Epithelial cell of prostate (primary cell): ENCODE measurements at regions not wholly inside any gene's neighbourhood (a gene's known extent, or its start where the extent isn't known, plus 50 kb on each side); places are given as distances from the start of the nearest gene placed in this dataset.
"Not testable (repeated sequence)": the region's sequence is repeated elsewhere in the genome, so short reads cannot be mapped to it uniquely, and the experiment has no call there.

Experiments used
- DNase-seq: peaks from one replicate; pipeline ENCODE4 v3.0.0-alpha.2; 2011; ENCODE audit warnings: low read depth, low spot score
- H3K27ac ChIP-seq: fragments of 450-650 bp; 2 replicates; pipeline ENCODE4 v1.5.1; 2017; ENCODE audit warnings: mild to moderate bottlenecking

GRCh38 chr4:104879854-104880253 lies 266.8 kb upstream of the TET2 start:
- peak overlapping the region; percentile 32 for H3K27ac ChIP-seq
- no peak for DNase-seq

DNA sequence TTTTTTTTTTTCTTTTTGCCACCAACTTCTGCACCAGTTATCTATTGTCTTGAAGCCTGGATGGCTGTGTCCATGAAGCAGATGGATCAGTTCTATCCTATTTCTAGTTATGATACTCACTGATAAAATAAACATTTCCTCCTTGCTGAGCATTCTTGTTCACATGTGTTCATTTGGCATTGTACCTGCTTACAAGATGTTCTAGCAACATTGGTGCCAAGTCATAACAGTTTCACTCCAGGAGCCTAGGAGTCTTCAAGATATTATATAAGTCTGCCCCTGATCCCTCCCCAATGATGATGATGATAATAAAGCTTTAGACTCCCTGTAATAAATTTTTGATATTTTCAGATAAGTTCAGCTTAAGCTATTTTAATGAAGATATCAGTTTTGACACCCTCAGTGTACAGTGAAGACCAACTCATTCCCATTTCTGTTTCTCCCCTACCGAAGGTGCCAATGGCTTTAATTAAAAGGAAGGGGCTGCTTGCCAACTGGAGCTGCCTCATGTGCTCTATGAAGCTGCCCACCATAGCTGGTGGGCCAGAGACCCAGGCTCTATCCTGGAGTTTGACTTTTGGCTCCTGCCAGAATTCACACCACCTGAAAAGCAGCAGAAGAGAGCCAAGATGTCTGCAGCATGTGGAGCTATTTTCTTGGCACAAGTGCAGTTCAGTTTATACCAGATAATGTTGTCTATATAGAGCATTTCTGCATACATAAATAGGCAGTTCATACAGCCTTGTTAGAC lies 265.4 kb upstream of the TET2 start:
- no peak for DNase-seq
- no peak overlapping the region for H3K27ac ChIP-seq

DNA sequence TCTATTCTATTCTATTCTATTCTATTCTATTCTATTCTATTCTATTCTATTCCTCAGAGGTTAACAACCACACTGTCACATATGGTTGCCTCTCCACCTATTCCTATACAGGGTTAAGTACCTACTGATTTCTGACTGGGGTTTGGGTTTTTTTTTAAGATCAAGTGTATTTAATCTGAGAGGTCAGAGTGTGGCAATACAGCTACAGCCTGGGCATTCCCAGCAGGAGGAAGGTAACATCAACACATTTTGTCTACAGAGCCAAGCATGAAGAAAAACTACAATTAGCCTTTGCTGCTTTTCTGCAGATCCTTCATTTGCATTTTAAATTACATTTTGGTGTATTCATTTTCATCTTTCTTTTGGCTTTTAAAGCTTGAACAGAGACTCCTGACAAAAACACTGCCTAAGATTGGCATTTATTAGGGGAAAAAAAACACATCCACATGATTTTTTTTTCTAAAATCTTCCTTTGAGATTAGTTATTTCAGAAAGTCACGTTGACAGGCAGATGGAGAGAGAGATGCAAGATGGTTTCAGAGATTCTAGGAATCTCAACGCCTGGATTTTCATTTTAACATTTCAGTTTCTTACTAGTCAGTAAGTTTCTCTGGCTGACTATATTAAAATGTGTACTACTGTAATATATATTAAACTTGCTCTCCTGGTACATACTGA lies 255.9 kb upstream of the TET2 start:
- DNase-seq = no peak
- H3K27ac ChIP-seq = no peak overlapping the region

DNA sequence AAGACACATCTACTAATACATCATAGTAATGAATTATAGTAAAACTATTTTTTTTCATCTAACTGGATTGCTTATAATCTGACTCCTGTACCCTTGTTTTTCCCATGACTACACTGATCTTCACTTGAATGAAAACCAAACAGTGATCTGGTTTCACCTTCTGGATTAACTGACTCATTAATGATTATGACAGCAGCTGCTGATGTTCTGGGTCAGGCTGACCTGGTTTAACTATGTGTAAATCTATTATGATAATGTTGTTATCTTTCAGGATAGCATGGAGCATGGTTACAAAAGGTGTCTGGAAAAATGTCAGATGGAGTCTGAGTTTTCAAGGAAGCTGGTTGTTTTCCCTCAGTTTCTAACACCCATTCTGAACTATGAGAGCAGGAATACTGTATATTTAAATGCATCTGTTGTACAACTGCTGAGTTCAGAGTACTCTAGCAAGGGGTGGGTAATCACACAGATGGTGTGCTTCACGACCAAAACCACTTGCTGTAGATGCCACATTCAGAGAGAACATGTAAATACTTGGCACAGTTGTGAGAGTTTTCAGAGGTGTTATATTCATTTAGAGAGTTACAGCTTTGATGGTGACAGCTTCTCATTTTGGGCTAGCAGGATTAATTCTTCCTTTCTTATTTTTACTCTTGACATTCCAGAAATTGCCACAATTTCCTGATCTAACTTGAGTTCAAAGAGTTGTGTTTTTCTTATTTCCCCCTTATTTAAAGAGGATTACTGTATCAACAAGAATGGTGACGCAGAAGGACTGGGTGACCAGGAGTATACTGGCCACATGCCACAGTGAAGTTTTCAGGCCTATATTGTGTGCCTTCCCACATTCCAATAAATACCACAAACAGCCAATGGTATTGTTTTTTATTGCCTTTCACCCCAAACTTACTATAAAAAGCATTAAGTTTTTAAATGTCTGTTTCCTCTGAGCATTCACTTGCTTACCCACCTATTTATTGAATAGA lies 249.7 kb upstream of the TET2 start:
- peak; percentile 43 for DNase-seq
- no peak overlapping the region for H3K27ac ChIP-seq

DNA sequence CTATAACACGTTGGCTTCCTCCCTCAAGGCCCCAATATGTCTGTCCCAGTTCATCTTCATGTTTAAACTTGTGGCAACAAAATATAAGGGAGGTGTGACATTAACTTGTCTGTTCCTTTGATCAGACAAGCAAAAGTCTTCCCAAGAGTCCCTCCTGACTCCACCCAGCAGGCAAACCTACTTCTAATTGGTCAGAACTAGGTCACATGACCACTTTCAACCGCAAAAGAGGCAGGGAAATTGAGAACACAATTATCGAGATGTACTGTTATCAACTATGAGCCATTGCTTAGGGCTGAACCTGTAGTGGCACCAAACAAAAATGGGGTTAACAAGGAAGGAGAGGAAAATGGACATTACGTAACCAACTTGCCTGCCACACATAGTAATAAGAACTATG lies 246.8 kb upstream of the TET2 start:
- no peak overlapping the region for H3K27ac ChIP-seq
- DNase-seq = no peak

GRCh38 chr4:104901438-104901837 lies 245.2 kb upstream of the TET2 start:
- H3K27ac ChIP-seq = no peak overlapping the region
- no peak for DNase-seq

DNA sequence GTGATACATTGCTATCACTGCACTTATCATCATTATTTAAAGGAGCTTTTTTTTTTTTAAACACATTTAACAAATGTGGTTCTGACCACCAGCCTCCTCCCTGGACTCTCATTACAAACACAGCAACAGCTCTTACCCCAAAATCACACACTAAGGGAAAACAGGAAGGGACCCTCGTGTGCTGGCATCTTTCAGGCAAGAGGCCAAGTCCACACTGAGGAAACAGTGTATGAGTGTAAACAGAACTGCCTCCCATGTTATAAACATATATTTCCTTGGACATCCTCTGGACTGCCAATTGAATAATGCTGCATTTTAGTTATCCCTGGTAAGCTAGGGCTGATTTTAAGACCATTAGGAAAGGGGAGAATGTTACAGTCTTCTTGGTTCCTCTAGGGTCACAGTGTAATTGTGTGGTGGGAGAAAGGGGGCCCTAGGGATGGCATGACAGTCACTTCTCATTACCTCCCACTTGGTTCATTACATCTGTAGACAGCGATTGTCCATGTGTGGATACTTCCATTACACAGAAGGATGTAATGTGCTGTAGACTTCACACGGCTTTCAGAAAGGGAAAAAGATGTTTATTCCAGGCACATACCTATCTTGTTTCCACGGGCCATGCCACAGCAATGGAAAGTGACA lies 244.6 kb upstream of the TET2 start:
- no peak for DNase-seq

DNA sequence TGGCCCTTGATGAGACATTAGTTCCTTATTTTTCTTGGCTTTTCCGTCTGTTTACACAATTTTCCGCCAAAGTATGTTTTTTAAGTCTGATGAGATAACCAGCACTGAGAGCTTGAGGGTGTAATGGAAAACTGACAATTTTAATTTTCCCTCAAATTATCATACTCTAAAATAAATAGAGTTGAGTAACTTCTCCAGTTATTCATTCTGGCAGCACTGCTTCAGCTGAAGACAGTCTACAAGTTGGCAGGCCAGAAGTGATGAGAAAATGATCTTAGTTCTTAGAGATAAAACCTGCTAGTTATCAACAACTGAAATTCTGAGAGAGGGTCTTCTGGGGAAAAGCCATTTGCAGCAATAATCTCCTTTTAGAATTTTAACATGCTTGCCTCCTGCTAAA lies 241.6 kb upstream of the TET2 start:
- no peak for DNase-seq
- H3K27ac ChIP-seq = no peak overlapping the region

More for the DNA sequence above, 244.6 kb upstream of the TET2 start:
- H3K27ac ChIP-seq = no peak overlapping the region

GRCh38 chr4:104905546-104905945 lies 241.1 kb upstream of the TET2 start:
- no peak overlapping the region for H3K27ac ChIP-seq
- no peak for DNase-seq

GRCh38 chr4:104906276-104906675 lies 240.4 kb upstream of the TET2 start:
- no peak overlapping the region for H3K27ac ChIP-seq
- DNase-seq = no peak

DNA sequence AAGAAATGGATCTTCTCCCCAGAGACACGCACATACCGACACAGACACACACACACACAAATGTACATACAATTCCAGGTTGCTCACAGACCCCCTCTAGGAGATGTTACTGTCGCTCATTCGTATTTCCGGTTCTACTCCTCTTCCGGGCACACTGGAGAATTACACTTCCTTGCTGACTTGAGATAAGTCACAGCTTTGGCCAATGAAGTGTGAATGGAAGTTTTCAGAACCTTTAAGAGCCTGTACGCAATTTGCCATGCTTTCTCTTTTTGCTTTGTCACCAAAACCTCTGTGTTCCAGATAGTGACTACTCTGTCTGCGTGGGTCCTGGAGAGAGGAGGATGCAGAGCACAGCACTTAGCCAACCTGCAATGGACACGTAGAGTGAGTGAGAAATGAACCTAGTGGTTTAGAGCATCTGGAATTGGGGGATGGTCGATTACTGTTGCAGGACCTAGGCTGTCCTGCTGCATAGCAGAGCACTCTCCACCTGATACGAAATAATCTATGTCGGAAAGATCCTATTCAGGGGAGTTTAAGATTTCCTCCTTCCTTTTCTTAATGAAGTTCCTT lies 239.5 kb upstream of the TET2 start:
- H3K27ac ChIP-seq = no peak overlapping the region
- no peak for DNase-seq

- DNase-seq = no peak
- H3K27ac ChIP-seq = no peak overlapping the region
These were observed 238.7 kb upstream of the TET2 start for GRCh38 chr4:104907991-104908390.

- H3K27ac ChIP-seq = no peak overlapping the region
- no peak for DNase-seq
These were observed 237.3 kb upstream of the TET2 start for GRCh38 chr4:104909376-104909775.

DNA sequence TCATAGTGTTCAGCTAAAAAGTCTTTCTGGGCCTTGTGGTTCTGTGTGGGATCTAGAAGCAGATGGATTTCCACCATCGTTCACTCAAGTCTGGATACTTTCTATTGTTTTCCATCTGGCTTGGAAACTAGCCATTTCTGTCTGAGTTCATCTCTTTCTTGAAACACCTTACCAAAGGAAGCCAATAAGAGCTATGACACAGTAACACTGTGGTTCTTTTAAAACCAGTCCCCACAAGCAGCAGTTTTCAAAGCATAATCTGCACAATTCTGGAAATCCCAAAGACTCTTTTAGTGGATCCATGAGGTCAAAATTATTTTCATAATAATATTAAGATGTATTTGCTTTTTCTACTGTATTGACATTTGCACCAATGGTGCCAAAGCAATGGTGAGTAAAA lies 234.2 kb upstream of the TET2 start:
- H3K27ac ChIP-seq = no peak overlapping the region
- no peak for DNase-seq

DNA sequence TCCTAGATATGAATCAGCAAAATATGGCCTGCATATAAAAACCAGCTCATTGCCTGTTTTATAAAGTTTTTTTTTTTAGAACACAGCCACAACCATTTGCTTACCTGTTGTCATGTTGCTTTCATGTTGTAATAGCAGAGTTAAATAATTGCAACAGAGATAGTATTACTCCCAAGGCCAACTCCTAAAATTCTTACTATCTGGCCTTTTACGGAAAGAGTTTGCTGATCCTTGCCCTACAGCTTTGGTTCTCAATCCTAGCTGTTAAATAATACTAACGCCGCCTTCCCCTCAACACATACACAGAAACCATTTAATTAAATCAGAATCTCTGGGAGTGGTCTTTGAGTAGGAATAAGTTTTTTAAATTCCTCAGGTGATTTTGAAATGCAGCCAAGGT lies 231.3 kb upstream of the TET2 start:
- DNase-seq = no peak
- no peak overlapping the region for H3K27ac ChIP-seq

GRCh38 chr4:104915864-104916263 lies 230.8 kb upstream of the TET2 start:
- no peak overlapping the region for H3K27ac ChIP-seq
- no peak for DNase-seq

DNA sequence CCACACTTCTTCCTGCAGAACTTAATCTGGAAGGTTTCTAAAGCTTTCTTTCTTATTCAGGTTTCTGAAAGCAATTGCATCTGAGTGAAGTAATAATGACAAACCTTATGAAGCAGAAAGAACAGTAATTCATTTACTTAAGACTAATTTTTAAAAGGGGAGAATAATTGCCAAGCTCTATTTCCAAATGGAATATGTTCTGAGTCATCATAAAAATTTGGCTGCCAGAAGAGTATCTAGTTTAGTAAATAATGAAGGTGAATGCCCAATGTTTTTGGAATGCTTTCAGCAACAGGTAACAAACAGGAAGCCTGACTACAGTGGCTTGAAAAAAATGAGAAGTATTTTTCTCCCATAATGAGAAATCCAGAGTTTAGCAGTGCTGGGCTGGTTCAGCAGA lies 227.3 kb upstream of the TET2 start:
- H3K27ac ChIP-seq = no peak overlapping the region
- DNase-seq = no peak

DNA sequence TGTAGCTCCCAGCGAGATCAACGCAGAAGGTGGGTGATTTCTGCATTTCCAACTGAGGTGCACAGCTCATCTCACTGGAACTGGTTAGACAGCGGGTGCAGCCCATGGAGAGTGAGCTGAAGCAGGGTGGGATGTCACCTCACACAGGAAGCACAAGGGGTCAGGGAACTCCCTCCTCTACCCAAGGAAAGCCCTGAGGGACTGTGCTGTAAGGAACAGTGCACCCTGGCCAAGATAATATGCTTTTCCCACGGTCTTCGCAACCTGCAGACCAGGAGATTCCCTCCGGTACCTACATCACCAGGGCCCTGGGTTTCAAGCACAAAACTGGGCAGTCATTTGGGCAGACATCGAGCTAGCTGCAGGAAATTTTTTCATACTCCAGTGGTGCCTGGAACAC lies 216.4 kb upstream of the TET2 start:
- DNase-seq = no peak
- no peak overlapping the region for H3K27ac ChIP-seq

- not testable (repeated sequence) for H3K27ac ChIP-seq
- peak; percentile 10 for DNase-seq
These were observed 215.6 kb upstream of the TET2 start for GRCh38 chr4:104930745-104931736.
